IMR-90 (cell line): ENCODE measurements at regions not wholly inside any gene's neighbourhood (a gene's known extent, or its start where the extent isn't known, plus 50 kb on each side); places are given as distances from the start of the nearest gene placed in this dataset.

Source experiments
- ATAC-seq: fragments of 200-7000 bp; cut with Tn5 transposase; 2 replicates; pipeline ENCODE4 v1.9.1; 2020; ENCODE audit warnings: low read depth, mild to moderate bottlenecking, moderate library complexity
- BruUV-seq: library from RNA; stranded (reverse); fragments of 400-500 nt; replicated peaks from 2 replicates; lab custom pipeline; 2021; lab: Mats Ljungman, UMichigan
- CTCF ChIA-PET: fragments of 300-600 bp; formaldehyde crosslinking; extraction: SDS; loops from one replicate; lab custom pipeline; 2021; ENCODE audit warnings: antibody characterized with exemption; lab: Yijun Ruan, JAX
- POLR2A ChIA-PET: fragments of 300-600 bp; sonication (Branson Sonifier 250); formaldehyde crosslinking; loops from one replicate; lab custom pipeline; 2022; ENCODE audit warnings: antibody characterized with exemption; ENCODE audit not compliant: unreplicated experiment; lab: Charles Lee
- DNase-seq: peaks from one replicate; pipeline ENCODE4 v3.0.0; 2013
- H2AFZ ChIP-seq: replicated peaks from 2 replicates; pipeline ENCODE3; 2013; ENCODE audit warnings: low read length, mild to moderate bottlenecking; ENCODE audit not compliant: poor library complexity
- H2AK5ac ChIP-seq: 2 replicates; pipeline ENCODE4 v1.6.1; 2013; ENCODE audit warnings: low read depth, low read length, inconsistent platforms
- H2AK9ac ChIP-seq: replicated peaks from 2 replicates; pipeline ENCODE3; 2013; ENCODE audit warnings: mild to moderate bottlenecking, low read depth, low read length, moderate library complexity; ENCODE audit not compliant: poor library complexity
- H2BK120ac ChIP-seq: 2 replicates; pipeline ENCODE4 v1.6.1; 2013; ENCODE audit warnings: low read depth, low read length, inconsistent platforms
- H2BK15ac ChIP-seq: 3 replicates; pipeline ENCODE4 v1.6.1; 2013; ENCODE audit warnings: low read depth, low read length, inconsistent platforms
- H2BK20ac ChIP-seq: 2 replicates; pipeline ENCODE4 v1.6.1; 2013; ENCODE audit warnings: low read depth, mild to moderate bottlenecking, inconsistent platforms, low read length, moderate library complexity
- H2BK5ac ChIP-seq: 2 replicates; pipeline ENCODE4 v1.6.1; 2013; ENCODE audit warnings: mild to moderate bottlenecking, low read depth, low read length, inconsistent platforms; ENCODE audit not compliant: poor library complexity, severe bottlenecking
- H3K14ac ChIP-seq: replicated peaks from 2 replicates; pipeline ENCODE4 v1.6.1; 2013; ENCODE audit warnings: low read depth, low read length, inconsistent platforms
- H3K18ac ChIP-seq: 2 replicates; pipeline ENCODE4 v1.6.1; 2013; ENCODE audit warnings: low read depth, low read length, control low read depth
- H3K23ac ChIP-seq: 2 replicates; pipeline ENCODE4 v1.6.1; 2013; ENCODE audit warnings: low read depth, low read length, inconsistent platforms
- H3K27ac ChIP-seq: 2 replicates; pipeline ENCODE4 v1.5.1; 2013; ENCODE audit warnings: mild to moderate bottlenecking, control low read depth, low read length; ENCODE audit not compliant: insufficient read depth
- H3K27me3 ChIP-seq: 2 replicates; pipeline ENCODE4 v1.6.1; 2013; ENCODE audit warnings: low read length; ENCODE audit not compliant: control insufficient read depth, insufficient read depth
- H3K36me3 ChIP-seq: 2 replicates; pipeline ENCODE4 v1.6.1; 2013; ENCODE audit warnings: low read length, mixed read lengths; ENCODE audit not compliant: control insufficient read depth, insufficient read depth
- H3K4ac ChIP-seq: 2 replicates; pipeline ENCODE4 v1.6.1; 2013; ENCODE audit warnings: low read depth, low read length, inconsistent platforms
- H3K4me1 ChIP-seq: 2 replicates; pipeline ENCODE4 v1.6.1; 2013; ENCODE audit warnings: low read length, mixed read lengths; ENCODE audit not compliant: control insufficient read depth, insufficient read depth
- H3K4me2 ChIP-seq: 2 replicates; pipeline ENCODE4 v1.6.1; 2013; ENCODE audit warnings: low read depth, mild to moderate bottlenecking, control low read depth, low read length, moderate library complexity
- H3K4me3 ChIP-seq: 2 replicates; pipeline ENCODE4 v1.5.1; 2013; ENCODE audit warnings: low read depth, mild to moderate bottlenecking, control low read depth, low read length, moderate library complexity; ENCODE audit not compliant: insufficient read depth
- H3K56ac ChIP-seq: 2 replicates; pipeline ENCODE4 v1.6.1; 2013; ENCODE audit warnings: low read length, inconsistent platforms; ENCODE audit not compliant: insufficient read depth; ENCODE audit errors: extremely low read depth
- H3K79me1 ChIP-seq, 2 experiments: 2 replicates each; pipeline ENCODE4 v1.6.1; 2013; ENCODE audit warnings: low read length in 2 of 2, inconsistent platforms in 1 of 2, low read depth in 1 of 2
- H3K9ac ChIP-seq: 2 replicates; pipeline ENCODE4 v1.6.1; 2013; ENCODE audit warnings: low read depth, low read length, control low read depth
- H3K9me1 ChIP-seq: 2 replicates; pipeline ENCODE4 v1.6.1; 2013; ENCODE audit warnings: low read length, inconsistent platforms; ENCODE audit not compliant: insufficient read depth
- H3K9me3 ChIP-seq: 2 replicates; pipeline ENCODE4 v1.6.1; 2013; ENCODE audit warnings: low read length; ENCODE audit not compliant: control insufficient read depth, insufficient read depth
- H4K20me1 ChIP-seq: 2 replicates; pipeline ENCODE4 v1.6.1; 2013; ENCODE audit warnings: low read length, inconsistent platforms; ENCODE audit not compliant: insufficient read depth
- H4K5ac ChIP-seq: 2 replicates; pipeline ENCODE4 v1.6.1; 2013; ENCODE audit warnings: mild to moderate bottlenecking, low read depth, low read length, control low read depth
- H4K8ac ChIP-seq, 2 experiments: 2 replicates each; pipeline ENCODE4 v1.6.1; 2013; ENCODE audit warnings: low read depth in 2 of 2, low read length in 2 of 2, control low read depth in 1 of 2, inconsistent platforms in 1 of 2
- H4K91ac ChIP-seq: 2 replicates; pipeline ENCODE4 v1.6.1; 2013; ENCODE audit warnings: low read depth, low read length, inconsistent platforms; ENCODE audit not compliant: insufficient read depth
- BHLHE40 ChIP-seq: fragments of 150-350 bp; IDR thresholded peaks from 2 replicates; pipeline ENCODE4 v1.6.1; 2016; ENCODE audit warnings: mild to moderate bottlenecking, low read depth, low read length
- CEBPB ChIP-seq: IDR thresholded peaks from 2 replicates; pipeline ENCODE4 v1.6.1; 2012; ENCODE audit warnings: low read depth, low read length, improper control_type of control experiment
- CTCF ChIP-seq: conservative IDR thresholded peaks from 2 replicates; pipeline ENCODE4 v1.5.1; 2012; ENCODE audit warnings: mild to moderate bottlenecking, low read depth, low read length, improper control_type of control experiment
- ELK1 ChIP-seq: fragments of 150-350 bp; IDR thresholded peaks from 2 replicates; pipeline ENCODE4 v1.6.1; 2016; ENCODE audit warnings: low read depth, mild to moderate bottlenecking, low read length, moderate library complexity, borderline replicate concordance
- FOS ChIP-seq: fragments of 150-350 bp; IDR thresholded peaks from 2 replicates; pipeline ENCODE4 v1.6.1; 2016; ENCODE audit warnings: low read depth, low read length
- MAFK ChIP-seq: IDR thresholded peaks from 2 replicates; pipeline ENCODE4 v1.6.1; 2012; ENCODE audit warnings: low read depth, low read length, improper control_type of control experiment
- MAZ ChIP-seq: IDR thresholded peaks from 2 replicates; pipeline ENCODE4 v1.6.1; 2012; ENCODE audit warnings: low read depth, mild to moderate bottlenecking, low read length, improper control_type of control experiment, moderate library complexity, borderline replicate concordance
- MXI1 ChIP-seq: IDR thresholded peaks from 2 replicates; pipeline ENCODE4 v1.6.1; 2012; ENCODE audit warnings: low read depth, mild to moderate bottlenecking, low read length, moderate library complexity, borderline replicate concordance
- NFE2L2 ChIP-seq: fragments of 150-350 bp; IDR thresholded peaks from 2 replicates; pipeline ENCODE4 v1.6.1; 2016; ENCODE audit warnings: low read depth, mild to moderate bottlenecking, low read length
- POLR2A ChIP-seq: IDR thresholded peaks from 2 replicates; pipeline ENCODE4 v1.6.1; 2012; ENCODE audit warnings: mild to moderate bottlenecking, low read depth, low read length
- RAD21 ChIP-seq: IDR thresholded peaks from 2 replicates; pipeline ENCODE4 v1.6.1; 2012; ENCODE audit warnings: low read length, improper control_type of control experiment
- RCOR1 ChIP-seq: IDR thresholded peaks from 2 replicates; pipeline ENCODE4 v1.6.1; 2012; ENCODE audit warnings: mild to moderate bottlenecking, low read length, improper control_type of control experiment; ENCODE audit not compliant: insufficient replicate concordance
- SMC3 ChIP-seq: fragments of 150-350 bp; IDR thresholded peaks from 2 replicates; pipeline ENCODE4 v1.6.1; 2016; ENCODE audit warnings: low read depth, mild to moderate bottlenecking, antibody characterized with exemption, low read length, moderate library complexity
- USF2 ChIP-seq: fragments of 150-350 bp; IDR thresholded peaks from 2 replicates; pipeline ENCODE4 v1.6.1; 2017; ENCODE audit warnings: mild to moderate bottlenecking, antibody characterized with exemption, low read length, low read depth
- WGBS, 2 experiments: methylation state at CpG; one replicate each; pipeline versions ENCODE4 v1.1.5 to v1.1.7; 2013; ENCODE audit warnings: missing lambda C conversion rate in 2 of 2; ENCODE audit not compliant: insufficient read length in 1 of 2; ENCODE audit errors: extremely low coverage in 2 of 2; 5-methylcytosine and 5-hydroxymethylcytosine counted together
- dilution Hi-C: fragments of 300-500 bp; cut with HindIII; formaldehyde crosslinking; loops from one replicate; pipeline ENCODE4 v1.14.3; 2018; ENCODE audit warnings: low sequenced_read_pairs; ENCODE audit not compliant: unreplicated experiment
- in situ Hi-C: fragments of 300-500 bp; cut with MboI; formaldehyde crosslinking; loops from 3 replicates; pipeline ENCODE4 v1.14.3; 2019; ENCODE audit warnings: low sequenced_read_pairs, inconsistent platforms, mixed read lengths
- intact Hi-C: fragments of 100-400 bp; cut with micrococcal nuclease; formaldehyde crosslinking; loops from 2 replicates; pipeline ENCODE4 v1.10.0; 2022

- Histone ChIP-seq H4K20me1 (no peaks in the 10 kb centered on the region; the same call in 1 of the 2 replicates), H3K27ac (no peak overlapping the region), H3K4me2 (peak overlapping the region; percentile 78; the same call in 1 of the 2 replicates), H2AK5ac (no peak overlapping the region), H3K9me1 (no peaks in the 10 kb centered on the region), H3K9me3 (no peaks in the 10 kb centered on the region), H3K4me3 (no peak overlapping the region; the same call in 1 of the 2 replicates), H2AK9ac (peak overlapping the region; percentile 89), H4K8ac (no peak overlapping the region), H2BK5ac (no peak overlapping the region), H2AFZ (peak overlapping the region; percentile 87), H4K5ac (no peak overlapping the region), H3K4ac (no peak overlapping the region), H3K9ac (no peak overlapping the region), H3K27me3 (peaks cover 36% of the 10 kb centered on the region), H3K56ac (no peak overlapping the region), H3K14ac (no peak overlapping the region), H2BK120ac (no peak overlapping the region), H2BK20ac (no peak overlapping the region), H3K79me1 (no peaks in the 10 kb centered on the region), H3K18ac (no peak overlapping the region), H2BK15ac (no peak overlapping the region), H3K23ac (no peak overlapping the region), H3K4me1 (no peaks in the 10 kb centered on the region; the same call in 1 of the 2 replicates), H4K91ac (no peak overlapping the region), H3K36me3 (no peaks in the 10 kb centered on the region)
- peak; percentile 92 for ATAC-seq
- dilution Hi-C loops, result no loop called here
- no TSS peak for BruUV-seq
- in situ Hi-C loops, result loop anchor here (10.0 kb wide), 1 partner anchor 517 kb away; no protein-coding TSS in a partner anchor
- POLR2A ChIA-PET, result interaction anchor here (0.5 kb wide), 1 partner anchor 1392 kb away, joined by 3 read pairs; no protein-coding TSS in a partner anchor
- intact Hi-C loops, result loop anchor here (1.0 kb wide), 1 partner anchor 110 kb away; no protein-coding TSS in a partner anchor
- CTCF ChIA-PET, result interaction anchor here (0.5 to 1.4 kb wide), 5 partner anchors 110 to 659 kb away, joined by 3 to 15 read pairs (median 3); no protein-coding TSS in a partner anchor
- 5% methylated on average over 28 of the region's 62 CpGs; no CpG with 5 or more reads in 1 of the 2 experiments for WGBS, 2 experiments
- peak; percentile 13 for DNase-seq
- TF ChIP-seq MAFK (no peak), ELK1 (no peak), USF2 (no peak), BHLHE40 (0 out of 2 replicates have a peak, but pooled peaks have one; percentile 11), MXI1 (0 out of 2 replicates have a peak, but pooled peaks have one; percentile 40), FOS (no peak), RAD21 (peak; percentile 82), SMC3 (peak; percentile 49), RCOR1 (no peak), NFE2L2 (no peak), MAZ (no peak), POLR2A (peak; percentile 38; the same call in 1 of the 2 replicates), CTCF (peak; percentile 95), CEBPB (no peak)
Measured at GRCh38 chr15:98421419-98422129, 226.8 kb upstream of the IGF1R start.
